ENCODE measurements at regions not wholly inside any gene's neighbourhood (a gene's known extent, or its start where the extent isn't known, plus 50 kb on each side); places are given as distances from the start of the nearest gene placed in this dataset.
A peak's percentile ranks its signal among the peaks of the same experiment; 100 is the strongest.
"Not testable (repeated sequence)": the region's sequence is repeated elsewhere in the genome, so short reads cannot be mapped to it uniquely, and the experiment has no call there.

DNA sequence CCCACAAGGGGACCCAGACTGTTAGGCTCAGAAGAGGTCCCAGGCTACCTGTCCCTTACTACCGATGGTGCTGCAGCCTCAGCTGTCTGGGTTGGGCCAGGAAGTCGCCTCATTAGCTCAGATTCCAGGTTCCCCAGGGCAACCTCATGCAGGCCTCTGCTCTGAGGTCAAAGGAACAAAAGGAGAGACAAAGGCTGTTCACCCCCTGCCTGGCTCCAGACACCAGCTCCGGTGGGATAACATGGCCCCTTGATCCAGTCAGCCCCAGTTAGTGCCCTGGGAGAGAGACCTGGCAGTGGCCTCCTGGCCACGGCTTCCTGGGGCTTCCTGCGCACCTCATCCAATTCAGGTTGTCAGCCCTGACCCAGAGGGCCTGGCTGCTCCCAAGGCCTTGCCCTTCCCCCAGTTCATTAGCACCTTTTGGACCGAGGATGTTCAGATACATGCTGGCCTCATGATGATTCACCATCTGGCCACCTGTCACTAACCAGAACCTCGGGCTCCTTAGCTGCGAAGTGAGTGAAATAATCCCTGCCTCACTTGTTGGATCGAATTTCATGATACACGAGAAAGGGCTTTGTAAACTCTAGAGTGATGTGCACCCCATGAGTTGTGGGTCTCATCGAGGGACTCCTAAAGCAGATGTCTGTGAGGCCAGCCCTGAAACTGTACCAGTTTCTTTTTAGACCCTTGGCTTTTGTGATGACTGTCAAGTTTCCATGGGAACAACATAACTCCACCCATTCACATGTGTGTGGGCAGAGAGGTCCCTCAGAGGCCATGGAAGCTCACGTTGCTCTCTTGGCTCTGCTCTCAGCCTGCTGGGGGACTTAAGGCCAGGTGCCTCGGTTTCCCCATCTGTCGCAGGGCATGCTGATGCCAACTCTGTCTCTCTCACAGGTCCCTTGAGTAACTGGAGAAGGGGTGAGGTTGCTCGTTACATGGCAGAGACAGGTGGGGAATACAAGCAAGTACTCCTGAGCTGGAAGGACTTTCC lies 79.5 kb upstream of the PCBD1 start:
- DNase-seq, result no peak

DNA sequence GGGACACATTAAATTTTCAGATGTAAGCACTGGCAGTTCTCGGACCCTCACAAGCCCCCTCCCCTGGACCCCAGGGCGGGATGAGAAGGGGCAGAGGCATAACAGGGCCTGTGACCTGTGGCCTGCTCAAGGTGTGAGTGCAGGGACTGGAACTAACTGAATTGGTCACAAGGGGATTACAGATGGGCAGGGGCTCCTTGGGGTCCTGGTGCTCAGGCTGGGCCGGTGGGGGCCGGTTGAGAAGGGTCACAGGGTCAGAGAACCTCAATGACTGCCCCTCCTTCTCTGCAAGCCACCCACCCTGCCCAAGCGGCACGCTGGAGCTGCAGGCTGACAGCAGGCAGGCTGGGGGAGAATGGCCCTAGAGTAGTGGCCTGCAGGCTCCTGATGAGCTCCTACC lies 80.8 kb upstream of the PCBD1 start:
- DNase-seq, result no peak

DNA sequence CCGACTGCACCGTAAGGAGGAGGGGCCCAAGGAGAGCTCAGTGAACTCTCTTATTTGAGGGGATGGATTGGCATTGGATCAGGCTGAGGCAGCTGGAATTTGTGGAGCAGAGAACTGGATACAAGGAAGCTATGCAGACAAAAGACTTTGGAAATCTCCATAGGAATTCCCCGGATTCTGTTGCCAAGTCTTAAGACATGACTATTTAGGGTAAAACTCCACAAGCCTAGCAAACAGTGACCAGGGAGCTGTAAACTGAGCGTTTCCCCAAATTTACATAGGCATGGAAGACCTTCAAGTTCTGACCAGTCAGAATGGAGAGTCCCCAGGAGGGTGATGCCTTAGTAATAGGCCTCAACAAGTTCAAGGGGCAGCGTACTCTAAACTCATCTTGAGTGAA lies 82.5 kb upstream of the PCBD1 start:
- peak; percentile 25 for DNase-seq

DNA sequence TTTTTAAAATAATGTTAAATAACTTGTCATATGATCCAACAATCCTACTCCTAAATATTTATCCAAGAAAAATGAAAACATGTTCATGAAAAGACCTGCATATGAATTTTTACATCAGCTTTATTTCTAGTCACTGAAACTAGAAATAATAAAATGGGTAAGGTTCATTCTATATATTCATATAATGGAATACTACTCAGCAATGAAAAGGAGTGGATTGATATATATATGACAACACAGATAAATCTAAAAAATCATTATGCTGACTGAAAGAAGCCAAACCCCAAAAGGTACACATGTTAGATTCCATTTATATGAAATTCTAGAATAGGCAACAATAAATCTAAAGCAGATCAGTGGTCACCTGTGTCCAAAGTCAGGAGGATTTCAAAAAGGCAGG lies 84.9 kb upstream of the PCBD1 start:
- DNase-seq, result no peak

DNA sequence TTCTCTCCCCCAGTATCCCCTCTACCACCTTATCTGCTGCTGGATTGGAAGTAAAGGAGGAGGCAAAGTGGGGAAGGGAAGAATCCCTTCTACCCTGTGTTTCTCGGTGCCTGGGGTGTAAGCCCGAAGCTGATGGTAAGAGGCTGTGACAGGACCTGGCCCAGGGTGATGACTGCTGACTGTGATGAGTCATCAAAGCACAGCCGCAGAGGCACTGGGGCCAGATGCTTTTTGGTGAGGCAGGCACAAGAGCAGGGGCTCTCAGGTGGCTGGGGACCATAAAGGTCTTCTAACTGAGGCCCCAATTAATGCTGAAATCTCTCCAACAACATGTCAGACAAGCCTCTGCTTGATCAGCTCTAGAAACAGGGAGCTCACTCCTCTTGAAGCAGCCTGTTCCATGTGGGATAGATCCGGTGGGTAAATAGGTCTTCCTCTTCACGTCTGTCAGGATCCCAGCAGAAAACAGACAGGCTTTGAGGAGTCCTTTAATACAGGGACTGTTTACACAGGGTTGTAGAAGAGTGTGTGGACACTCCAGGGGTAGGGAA lies 86.1 kb upstream of the PCBD1 start:
- DNase-seq, result peak; percentile 19

DNA sequence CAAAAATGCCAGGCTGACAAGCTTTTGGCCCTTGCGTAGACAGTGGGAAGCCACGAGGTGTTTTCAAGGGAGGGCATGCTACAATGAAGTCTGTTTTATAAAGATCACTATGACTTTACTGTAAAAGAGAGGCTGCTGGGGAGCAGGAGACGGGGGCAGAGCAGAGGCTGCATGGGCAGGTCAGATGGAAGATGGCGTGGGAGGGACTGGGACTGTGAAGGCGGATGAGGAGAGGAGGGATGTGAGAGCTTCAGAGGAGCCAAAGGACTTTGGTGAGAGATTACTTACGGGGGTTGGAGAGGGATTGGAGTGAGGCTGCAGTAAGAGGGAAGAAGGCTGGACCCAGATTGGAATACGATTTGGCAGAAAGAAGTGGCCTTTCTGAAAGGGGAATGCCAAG lies 86.6 kb upstream of the PCBD1 start:
- no peak for DNase-seq

DNA sequence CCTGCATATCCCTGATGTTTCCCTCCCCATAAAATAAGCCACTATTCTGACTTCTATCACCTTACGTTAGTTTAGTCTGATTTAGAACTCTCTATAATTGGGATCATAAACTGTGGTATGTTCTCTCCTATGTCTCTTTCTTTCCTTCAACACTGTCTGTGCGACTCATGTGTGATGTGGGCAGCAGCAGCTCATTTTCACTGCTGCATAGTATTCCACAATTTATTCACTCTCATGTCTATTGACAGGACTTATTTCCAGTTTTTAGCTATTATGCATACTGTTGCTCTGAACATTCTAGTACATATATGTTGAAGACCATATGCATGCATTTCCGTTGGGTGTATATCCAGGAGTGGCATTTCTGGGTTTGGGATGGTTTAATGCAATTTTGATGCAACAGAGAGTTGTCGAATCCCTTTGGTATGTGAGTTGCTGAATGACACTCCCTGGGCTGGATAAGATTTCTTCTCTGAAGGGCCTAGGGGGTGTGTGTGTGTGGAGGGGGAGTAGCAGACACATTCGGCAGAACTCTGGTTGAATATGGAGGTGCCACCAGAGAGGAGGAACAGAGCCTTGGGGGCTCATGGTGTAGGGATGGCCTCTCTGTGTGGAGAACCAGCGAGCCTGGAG lies 87.8 kb upstream of the PCBD1 start:
- DNase-seq, result no peak

DNA sequence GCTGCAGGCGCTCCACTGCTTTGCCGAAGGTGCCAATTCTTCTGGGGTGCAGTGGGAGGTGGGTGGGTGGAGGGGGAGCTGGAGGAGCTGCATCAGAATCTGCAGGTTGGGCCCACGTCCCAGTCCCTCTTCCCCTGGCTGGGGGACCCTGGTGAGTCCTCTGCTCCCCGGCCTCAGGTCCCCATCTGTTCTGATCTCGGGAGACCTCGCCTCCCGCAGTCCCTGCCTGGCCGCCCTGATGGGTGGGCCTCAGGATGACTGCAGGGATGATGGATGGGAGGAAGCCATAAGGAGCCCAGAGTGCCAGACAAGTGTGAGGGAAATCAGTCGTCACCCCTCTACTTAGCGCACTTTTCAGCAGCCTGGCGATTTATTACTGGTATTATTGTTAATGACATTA lies 89.3 kb upstream of the PCBD1 start:
- DNase-seq, result no peak

DNA sequence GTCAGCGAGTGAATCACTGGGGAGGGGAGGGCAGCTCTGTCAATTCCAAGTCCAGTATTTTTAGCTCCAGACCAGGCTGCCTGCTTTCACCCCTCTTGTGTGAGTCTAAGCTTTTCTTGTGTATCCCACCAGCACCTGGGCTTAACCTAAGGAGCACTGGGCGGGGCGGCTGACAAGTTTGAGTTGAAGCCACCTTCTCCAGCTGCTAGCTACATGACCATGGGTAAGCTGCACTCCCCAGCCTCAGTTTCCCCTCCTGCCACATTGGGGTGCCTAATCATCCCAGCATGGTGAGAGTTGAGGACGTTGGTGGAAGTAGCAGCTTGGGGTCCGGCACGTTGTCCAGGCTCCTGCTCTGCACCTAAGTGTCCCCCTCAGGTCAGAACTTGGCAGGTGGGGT lies 89.8 kb upstream of the PCBD1 start:
- no peak for DNase-seq

DNA sequence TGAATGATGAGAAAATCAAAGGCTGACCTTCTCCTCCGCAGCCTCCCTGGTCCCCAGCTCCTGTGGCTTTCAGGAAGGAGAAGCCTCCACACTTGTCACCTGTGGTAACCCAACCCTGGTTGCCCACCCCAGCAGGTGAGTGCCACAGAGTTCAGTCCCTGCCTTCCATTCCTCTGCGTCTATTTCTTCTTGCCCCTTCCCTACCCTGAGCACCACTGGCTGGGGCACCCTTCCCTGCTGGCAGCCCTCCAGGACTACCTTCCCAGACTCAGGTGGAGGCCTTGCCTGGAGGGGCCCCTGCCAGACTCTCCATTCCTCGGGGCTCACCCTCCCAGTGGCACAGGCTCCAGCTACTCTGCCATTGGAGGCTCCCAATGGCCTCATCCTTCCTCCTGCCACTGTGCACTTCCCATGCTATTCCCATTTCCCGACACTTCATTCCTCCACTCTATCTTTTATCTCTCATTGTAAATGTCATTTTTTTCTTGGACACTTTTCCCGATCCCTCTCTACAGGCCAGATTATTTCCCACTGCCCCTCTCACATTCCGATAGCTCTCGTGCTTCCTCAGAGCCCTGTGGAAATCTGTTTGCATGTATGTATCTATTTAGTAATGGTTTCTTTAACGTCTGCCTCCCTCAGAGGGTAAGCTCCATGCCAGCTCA lies 90.6 kb upstream of the PCBD1 start:
- no peak for DNase-seq

DNA sequence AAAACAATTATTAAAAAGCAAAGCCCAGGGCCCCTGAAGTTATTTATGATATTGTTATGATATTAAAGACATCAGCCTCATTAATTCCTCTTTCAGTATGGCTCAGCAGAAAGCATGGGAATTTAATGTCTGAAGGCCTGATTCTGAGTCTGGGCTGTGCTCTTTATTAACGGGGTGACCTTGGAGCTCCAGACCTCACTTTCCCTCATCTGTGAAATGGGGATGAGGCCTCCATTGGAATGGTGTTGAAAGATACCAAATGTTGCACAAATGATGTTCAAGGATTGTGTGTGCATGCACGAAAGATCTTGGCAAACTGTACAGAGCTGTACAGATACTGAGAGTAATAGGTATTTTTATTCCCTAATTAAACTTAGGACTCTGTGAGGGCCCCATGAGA lies 92.3 kb upstream of the PCBD1 start:
- DNase-seq, result no peak

DNA sequence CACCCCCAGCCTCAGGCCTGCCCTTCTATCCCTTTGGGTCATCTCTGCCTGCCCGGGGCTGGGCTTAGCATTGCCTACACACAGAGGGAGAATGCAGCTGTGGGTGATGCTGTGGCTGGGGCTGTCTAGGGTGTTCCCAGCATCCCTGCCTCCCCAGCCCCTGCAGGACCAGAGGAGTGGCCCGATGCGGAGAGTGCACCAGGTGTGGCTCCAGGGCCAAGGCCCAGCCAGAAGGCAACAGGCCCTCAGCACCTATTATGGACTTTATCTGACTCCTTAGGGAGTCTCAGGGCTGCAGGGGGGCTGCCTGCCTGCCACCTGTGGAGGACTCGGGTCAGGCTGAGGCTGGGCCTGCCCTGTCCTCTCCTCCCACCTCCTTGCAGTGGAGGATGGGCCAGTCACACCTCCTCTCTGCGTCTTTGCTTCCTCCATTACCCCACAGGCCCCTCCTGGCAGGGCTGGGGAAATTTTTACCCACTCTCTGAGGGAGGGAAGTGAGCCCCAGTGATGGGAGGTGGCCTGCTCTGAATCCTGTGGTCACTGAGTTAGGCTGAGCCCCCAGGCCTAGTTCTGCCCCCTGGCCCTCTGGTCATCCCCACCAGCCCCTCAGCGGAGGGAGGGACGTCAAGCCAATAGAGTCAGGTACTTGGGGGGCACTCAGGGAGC lies 92.9 kb upstream of the PCBD1 start:
- no peak for DNase-seq

DNA sequence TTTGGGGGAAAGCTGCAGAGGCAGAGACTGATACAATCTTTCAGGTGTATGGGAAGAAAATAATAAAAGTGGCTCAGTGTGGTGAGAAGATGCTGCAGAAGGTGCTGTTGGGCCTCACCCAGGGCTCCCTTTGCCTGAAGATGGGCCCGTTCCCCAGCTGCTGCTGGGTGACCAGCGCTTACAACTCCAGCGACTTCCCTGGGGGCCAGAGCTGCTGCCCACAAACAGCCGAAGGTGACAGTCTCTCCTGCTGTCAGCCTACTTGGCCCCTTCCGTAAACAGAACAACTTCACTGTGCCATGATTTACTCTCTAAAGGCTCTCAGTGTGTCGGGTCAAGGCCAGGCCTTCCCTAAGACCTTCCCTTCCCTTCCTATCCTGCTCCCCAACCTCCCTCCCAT lies 93.6 kb upstream of the PCBD1 start:
- DNase-seq, result no peak

DNA sequence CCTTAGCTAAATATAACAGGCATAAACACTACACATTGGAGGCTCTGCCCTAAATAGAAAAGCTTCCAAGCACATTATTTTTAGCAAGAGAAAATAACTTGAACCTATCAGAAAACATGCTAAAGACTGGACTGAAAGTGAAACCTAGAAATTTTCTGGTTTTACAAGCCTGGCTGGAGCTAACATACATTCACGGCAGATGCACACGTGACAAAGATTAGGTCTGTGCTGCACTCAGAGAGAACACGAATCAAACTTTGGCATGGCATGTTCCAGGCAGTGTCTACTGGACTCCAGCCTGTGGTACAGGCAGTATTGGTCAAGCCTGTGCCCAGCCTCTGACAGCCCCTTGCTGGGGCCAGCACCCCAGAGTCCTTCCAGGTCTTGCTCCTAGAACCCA lies 94.1 kb upstream of the PCBD1 start:
- no peak for DNase-seq

DNA sequence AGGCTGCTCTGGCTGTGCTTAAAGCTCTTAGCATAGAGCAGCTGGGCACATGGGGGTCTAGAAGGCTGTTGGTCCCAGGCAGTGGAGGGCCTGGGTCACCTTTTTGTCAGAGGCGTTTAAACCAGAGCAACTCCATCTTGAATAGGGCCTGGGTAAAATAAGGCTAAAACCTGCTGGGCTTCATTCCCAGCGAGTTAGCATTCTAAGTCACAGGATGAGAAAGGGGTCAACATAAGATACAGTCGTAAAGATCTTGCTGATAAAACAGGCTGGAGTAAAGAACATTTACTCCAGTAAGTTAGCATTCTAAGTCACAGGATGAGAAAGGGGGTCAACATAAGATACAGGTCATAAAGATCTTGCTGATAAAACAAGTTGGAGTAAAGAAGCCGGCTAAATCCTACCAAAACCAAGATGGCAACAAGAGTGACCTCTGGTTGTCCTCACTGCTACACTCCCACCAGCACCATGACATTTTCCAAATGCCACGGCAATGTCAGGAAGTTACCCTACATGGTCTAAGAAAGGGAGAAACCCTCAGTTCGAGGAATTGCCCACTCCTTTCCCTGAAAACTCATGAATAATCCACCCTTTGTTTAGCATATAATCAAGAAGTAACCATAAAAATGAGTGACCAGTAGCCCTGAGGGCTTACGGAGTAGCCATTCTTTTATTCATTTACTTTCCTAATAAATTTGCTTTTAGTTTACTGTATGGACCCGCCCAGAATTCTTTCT lies 96.8 kb upstream of the PCBD1 start:
- DNase-seq, result no peak

DNA sequence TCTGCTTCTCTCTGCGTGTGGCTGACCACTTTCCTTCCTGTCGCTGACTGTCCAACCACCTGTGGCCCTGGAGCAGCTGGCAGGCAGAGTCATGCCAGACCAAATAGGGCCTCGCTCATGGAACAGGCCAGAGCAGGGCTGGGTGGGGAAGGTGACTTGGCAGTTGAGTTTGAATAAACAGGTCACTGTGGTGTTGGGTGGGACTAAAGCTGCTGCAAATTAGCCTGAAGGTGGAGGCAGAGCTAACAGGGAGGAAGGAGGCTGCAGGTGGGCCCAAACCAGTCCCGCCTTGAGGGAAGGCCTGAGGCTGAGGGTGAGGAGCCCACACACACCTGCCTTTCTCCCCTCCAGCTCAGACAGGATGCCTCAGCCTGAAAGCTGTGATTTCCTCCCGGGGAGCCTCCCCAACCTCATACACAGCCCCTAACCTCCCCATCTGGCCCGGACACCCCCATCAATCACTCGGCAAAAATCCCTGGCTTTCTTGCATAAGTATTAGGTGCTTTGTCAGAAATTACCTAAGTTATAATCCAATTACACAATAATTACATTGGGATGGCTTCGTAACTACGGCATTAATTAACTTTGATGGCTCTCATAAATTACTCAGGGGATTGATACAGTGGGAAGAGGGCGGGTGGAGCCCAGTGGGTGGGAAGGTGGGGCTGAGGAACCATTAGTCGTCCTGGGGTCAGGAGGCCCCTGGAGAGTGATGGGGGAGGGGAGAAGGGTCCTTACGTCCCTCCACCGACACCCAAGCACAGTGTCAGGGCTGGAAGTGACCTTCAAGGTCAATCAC lies 97.7 kb upstream of the PCBD1 start:
- DNase-seq, result no peak

DNA sequence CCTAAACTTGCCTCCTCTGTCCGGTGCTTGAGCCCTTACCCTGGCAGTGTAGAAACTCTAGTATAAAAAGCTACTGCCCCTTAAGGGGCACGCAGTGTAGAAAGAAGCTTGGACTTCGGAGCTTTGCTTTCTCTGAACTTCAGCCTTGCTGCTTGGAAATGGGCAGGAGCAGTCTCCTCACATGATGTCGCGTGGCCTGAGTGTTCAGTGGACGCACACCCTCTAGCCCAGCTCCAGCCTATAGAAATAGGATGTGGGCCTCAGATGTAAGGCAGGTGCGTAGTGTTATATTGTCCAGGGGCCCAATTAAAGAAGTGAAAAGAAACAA lies 98.2 kb upstream of the PCBD1 start:
- no peak for DNase-seq

DNA sequence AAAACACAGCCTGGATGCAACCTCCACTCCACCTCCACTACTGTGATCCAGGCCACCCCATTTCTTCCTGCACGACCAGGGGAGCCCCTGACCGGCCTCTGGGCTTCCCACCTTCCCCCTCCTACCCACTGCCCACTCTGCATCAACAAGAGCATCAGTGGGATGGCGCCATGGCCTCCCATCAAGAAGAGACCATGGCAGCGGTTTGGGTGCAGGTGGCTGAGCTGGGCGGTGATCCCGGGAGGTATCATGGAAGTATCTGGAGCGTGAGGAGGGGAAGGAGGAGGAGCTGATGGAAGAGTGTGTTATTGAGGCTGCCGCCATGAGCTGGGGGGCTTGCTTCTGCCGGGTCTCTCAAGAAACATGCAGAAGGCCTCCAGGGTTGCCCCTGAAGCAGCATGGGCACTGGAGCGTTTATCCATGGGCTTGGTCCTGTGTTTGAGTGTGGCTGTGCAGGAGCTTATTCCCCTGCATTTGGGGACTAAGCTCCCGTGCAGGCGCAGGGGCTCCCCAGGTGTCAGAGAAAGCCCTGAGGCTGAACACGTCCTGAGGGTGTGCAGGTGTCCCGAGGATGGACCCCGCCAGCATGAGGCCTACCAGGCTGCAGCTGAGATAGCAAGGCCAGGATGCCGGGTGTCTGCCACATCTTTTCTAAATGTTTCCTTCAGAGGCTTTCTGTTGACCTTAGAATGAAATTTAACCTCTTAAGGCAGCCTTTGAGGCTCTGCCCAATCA lies 99.2 kb upstream of the PCBD1 start:
- DNase-seq, result no peak

DNA sequence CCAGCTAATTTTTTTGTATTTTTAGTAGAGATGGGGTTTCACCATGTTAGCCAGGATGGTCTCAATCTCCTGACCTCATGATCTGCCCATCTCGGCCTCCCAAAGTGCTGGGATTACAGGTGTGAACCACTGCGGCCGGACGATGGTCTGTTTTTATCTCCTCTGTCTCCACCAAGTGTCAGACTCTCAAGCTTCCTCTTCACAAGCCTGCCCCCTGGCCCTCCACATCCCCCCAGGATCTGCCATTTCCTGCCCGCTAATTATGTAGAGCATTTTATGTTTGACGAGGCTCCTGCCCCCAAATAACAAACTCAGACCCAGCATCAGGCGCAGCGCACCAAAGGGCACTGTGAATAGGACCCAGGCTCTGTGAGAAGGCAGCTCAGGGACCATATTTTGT lies 101.8 kb upstream of the PCBD1 start:
- not testable (repeated sequence) for DNase-seq

DNA sequence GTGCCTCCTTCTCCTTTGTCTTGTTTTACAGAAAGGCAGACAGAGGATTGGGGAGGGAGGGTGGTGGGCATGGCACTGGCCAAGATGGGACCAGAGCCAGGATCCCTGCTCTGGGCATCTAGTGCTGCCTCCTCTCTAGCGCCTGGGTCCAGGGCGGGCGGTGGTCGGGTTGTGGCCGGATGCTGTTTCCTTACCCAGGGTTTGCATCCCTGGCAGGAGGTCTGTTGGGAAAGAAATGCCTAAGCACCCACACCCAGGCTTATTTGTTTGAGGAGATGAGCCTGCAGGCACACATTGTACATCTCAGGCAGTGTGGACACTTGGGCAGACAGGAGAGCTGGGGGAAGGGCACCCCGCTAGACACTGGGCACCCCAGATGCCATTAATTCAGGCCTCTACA lies 102.3 kb upstream of the PCBD1 start:
- DNase-seq, result no peak
